ENCODE measurements at regions not wholly inside any gene's neighbourhood (a gene's known extent, or its start where the extent isn't known, plus 50 kb on each side); places are given as distances from the start of the nearest gene placed in this dataset.

GRCh38 chr6:43940393-43941087 lies 170.5 kb downstream of the VEGFA start:
- Histone ChIP-seq H3K4me1 (ENCODE audit: control insufficient read depth, insufficient read depth, low read length) (peaks cover 14% of the 10 kb centered on the region), H3K4me3 (ENCODE audit: low read length) (no peak overlapping the region), H3K36me3 (ENCODE audit: control insufficient read depth, insufficient read depth, low read length) (no peaks in the 10 kb centered on the region), H3K9me3 (replicated peaks; ENCODE audit: control insufficient read depth, low read depth, low read length) (peaks cover 10% of the 10 kb centered on the region), H3K27me3 (ENCODE audit: control insufficient read depth, insufficient read depth, low read length) (no peaks in the 10 kb centered on the region), H3K27ac (ENCODE audit: low read length) (no peak overlapping the region)
- no peak for DNase-seq
- 81% methylated on average over 3 of the region's 10 CpGs for WGBS (ENCODE audit: insufficient coverage)

DNA sequence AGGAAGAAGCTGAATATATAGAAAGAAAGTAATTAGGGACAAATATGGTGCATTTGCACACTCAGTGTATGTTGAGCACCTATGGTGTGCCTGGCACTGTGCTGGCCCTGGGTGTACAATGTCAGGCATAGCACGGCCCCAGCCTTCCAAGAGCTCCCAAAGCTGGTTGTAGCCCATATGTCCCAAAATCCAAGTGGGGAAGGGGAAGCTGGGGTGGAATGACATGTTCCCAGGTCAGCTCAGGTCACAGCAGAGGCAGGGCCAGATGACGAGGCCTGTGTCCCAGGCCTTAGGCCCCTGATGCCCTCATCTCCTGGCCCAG lies 170.0 kb downstream of the VEGFA start:
- 73% methylated on average over 2 of the region's 2 CpGs for WGBS (ENCODE audit: insufficient coverage)
- H3K27me3 ChIP-seq (ENCODE audit: control insufficient read depth, insufficient read depth, low read length), result no peaks in the 10 kb centered on the region
- peaks cover 7% of the 10 kb centered on the region for H3K9me3 ChIP-seq (replicated peaks; ENCODE audit: control insufficient read depth, low read depth, low read length)
- H3K27ac ChIP-seq (ENCODE audit: low read length), result no peak overlapping the region
- H3K4me3 ChIP-seq (ENCODE audit: low read length), result no peak overlapping the region
- DNase-seq, result no peak
- H3K36me3 ChIP-seq (ENCODE audit: control insufficient read depth, insufficient read depth, low read length), result no peaks in the 10 kb centered on the region
- H3K4me1 ChIP-seq (ENCODE audit: control insufficient read depth, insufficient read depth, low read length), result peaks cover 12% of the 10 kb centered on the region

DNA sequence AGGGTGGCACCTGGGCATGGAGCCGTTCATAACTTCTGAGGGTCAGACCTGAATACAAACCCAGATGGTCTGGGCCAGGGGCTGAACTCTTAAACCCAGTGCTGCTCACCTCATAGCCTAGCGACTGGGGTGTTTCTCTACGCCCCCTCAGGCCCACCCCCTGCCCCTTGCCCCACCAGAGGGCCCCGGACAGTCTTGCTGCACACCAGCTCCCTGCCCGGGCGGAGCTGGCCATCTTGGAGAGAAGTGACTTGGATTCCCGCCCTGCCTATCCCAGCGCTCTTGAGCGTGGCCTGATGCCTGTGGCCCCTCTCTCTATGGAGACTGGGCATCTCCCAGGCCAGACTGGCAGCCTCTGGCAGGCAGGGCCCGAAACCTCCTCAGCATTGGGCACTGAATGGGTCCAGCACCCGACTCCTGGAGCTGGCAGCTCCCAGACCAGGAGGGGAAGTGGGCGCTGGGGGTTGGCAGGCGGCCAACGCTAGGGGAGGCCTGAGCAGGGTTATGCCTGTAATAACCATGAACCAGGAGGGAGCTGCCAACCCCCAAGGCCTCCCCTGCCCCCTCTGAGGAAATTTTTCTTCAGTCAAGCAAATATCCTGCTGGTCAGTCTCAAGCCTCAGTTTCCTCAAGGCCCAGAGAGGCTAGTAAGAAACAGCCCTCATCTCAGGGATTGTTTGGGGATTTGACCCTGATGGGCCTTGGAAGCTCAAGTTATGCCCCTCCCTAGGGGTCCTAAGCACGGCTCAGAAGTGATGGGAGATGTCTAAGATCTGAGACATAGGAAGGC lies 169.5 kb downstream of the VEGFA start:
- H3K4me3 ChIP-seq (ENCODE audit: low read length), result no peak overlapping the region
- H3K27me3 ChIP-seq (ENCODE audit: control insufficient read depth, insufficient read depth, low read length), result no peaks in the 10 kb centered on the region
- H3K4me1 ChIP-seq (ENCODE audit: control insufficient read depth, insufficient read depth, low read length), result peaks cover 11% of the 10 kb centered on the region
- no peak for DNase-seq
- no peak overlapping the region for H3K27ac ChIP-seq (ENCODE audit: low read length)
- H3K9me3 ChIP-seq (replicated peaks; ENCODE audit: control insufficient read depth, low read depth, low read length), result peaks cover 2% of the 10 kb centered on the region
- H3K36me3 ChIP-seq (ENCODE audit: control insufficient read depth, insufficient read depth, low read length), result no peaks in the 10 kb centered on the region
- 82% methylated on average over 12 of the region's 15 CpGs for WGBS (ENCODE audit: insufficient coverage)

DNA sequence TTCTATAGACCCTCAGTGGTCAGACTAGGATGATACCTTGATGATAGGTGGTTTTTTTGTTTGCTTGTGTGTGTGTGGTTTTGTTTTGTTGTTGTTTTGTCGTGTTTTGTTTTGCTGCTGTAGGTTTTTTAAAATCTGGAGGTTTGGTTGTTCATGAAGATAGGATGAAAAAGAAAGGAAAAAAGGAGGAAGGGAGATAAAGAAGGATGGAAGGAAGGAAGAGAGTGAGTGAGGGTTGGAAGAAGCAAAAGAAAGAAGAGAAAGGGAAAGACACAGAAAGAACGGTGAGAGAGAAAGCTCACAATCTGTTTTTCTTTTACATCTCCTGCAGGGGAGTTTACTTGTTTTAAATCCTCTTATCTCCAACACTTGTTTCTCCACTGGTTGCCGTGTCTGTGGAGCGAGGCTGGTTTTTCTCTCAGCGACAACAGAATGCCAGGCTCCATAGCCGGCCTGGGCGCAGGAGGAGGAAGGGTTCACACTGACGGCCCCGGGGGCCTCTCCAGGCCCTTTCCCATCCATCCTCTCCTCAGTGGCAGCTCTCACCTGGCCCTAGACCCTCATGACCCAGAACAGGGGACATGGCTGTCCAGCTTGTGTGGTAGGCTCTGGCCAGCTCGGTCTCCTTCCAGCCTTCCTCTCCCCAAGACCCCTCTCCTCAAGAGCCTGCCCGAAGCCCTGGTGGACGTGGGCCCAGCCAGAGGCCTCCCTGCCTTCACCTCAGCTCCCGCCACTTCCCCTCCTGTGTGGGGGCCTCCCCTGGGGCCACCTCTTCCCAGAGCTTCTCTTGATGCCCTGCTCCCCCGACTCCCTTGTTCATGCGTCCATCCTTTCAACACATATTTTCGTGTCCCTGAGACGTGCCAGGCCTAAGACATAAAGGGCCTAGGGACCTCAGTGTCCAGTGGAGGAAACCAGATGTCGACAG lies 168.4 kb downstream of the VEGFA start:
- H3K4me3 ChIP-seq (ENCODE audit: low read length), result no peak overlapping the region
- H3K4me1 ChIP-seq (ENCODE audit: control insufficient read depth, insufficient read depth, low read length), result peaks cover 9% of the 10 kb centered on the region
- WGBS (ENCODE audit: insufficient coverage), result 74% methylated on average over 12 of the region's 18 CpGs
- H3K27ac ChIP-seq (ENCODE audit: low read length), result no peak overlapping the region
- H3K27me3 ChIP-seq (ENCODE audit: control insufficient read depth, insufficient read depth, low read length), result no peaks in the 10 kb centered on the region
- DNase-seq, result no peak
- no peaks in the 10 kb centered on the region for H3K36me3 ChIP-seq (ENCODE audit: control insufficient read depth, insufficient read depth, low read length)
- H3K9me3 ChIP-seq (replicated peaks; ENCODE audit: control insufficient read depth, low read depth, low read length), result no peaks in the 10 kb centered on the region

- Histone ChIP-seq H3K27ac (ENCODE audit: low read length) (no peak overlapping the region), H3K27me3 (ENCODE audit: control insufficient read depth, insufficient read depth, low read length) (no peaks in the 10 kb centered on the region), H3K9me3 (replicated peaks; ENCODE audit: control insufficient read depth, low read depth, low read length) (no peaks in the 10 kb centered on the region), H3K36me3 (ENCODE audit: control insufficient read depth, insufficient read depth, low read length) (no peaks in the 10 kb centered on the region), H3K4me3 (ENCODE audit: low read length) (no peak overlapping the region), H3K4me1 (ENCODE audit: control insufficient read depth, insufficient read depth, low read length) (peaks cover 14% of the 10 kb centered on the region)
- WGBS (ENCODE audit: insufficient coverage), result 83% methylated on average over 4 of the region's 7 CpGs
- DNase-seq, result no peak
Observed at GRCh38 chr6:43937236-43938177, 167.5 kb downstream of the VEGFA start.

DNA sequence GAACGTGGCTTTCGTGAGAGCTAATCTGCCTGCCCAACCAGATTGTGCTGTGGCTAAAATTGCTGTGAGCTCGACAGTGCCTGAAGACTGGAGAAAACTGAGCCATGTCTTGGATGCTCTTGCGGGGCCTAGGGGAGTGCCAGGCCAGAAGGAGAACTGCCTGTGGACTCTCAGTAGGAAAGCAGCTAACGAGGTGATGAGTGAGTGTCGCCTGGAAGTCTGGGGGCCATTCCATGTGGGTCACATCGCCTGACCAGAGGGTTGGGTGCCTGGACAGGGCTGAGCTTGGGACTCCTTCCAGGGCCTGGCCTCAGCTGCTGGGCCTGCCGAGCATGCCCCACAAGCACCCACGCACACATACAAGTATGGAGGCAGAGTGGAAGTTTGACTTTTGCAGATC lies 166.5 kb downstream of the VEGFA start:
- WGBS (ENCODE audit: insufficient coverage), result 72% methylated on average over 7 of the region's 9 CpGs
- Histone ChIP-seq H3K4me3 (ENCODE audit: low read length) (no peak overlapping the region), H3K36me3 (ENCODE audit: control insufficient read depth, insufficient read depth, low read length) (no peaks in the 10 kb centered on the region), H3K27ac (ENCODE audit: low read length) (no peak overlapping the region), H3K27me3 (ENCODE audit: control insufficient read depth, insufficient read depth, low read length) (no peaks in the 10 kb centered on the region), H3K9me3 (replicated peaks; ENCODE audit: control insufficient read depth, low read depth, low read length) (no peaks in the 10 kb centered on the region), H3K4me1 (ENCODE audit: control insufficient read depth, insufficient read depth, low read length) (peaks cover 10% of the 10 kb centered on the region)
- no peak for DNase-seq

DNA sequence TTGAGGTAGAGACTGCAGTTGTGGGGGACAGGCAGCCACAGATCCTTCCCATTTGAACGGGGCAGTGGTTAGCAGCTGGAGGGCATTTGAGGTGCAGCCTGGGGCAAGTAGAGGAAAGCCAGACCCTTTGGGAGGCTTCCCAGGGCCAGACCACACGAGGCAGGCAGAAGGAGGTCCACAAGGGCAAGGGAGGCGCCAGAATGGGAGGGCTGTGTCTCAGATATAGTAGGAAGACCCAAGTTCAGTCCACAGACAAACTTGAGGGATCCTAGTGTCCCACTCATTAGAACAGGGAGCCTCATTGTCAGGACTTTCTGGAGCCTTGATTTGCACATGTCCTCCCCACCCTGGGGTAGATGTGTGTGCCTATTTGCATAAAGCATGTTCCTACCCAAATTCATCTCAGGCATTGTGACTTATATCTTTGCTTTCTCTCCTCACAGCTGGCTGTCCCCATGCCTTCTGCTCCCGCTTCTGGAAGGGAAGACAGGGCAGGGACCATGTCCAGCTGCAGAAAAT lies 166.0 kb downstream of the VEGFA start:
- DNase-seq, result no peak
- no peak overlapping the region for H3K27ac ChIP-seq (ENCODE audit: low read length)
- peaks cover 10% of the 10 kb centered on the region for H3K4me1 ChIP-seq (ENCODE audit: control insufficient read depth, insufficient read depth, low read length)
- H3K27me3 ChIP-seq (ENCODE audit: control insufficient read depth, insufficient read depth, low read length), result no peaks in the 10 kb centered on the region
- H3K36me3 ChIP-seq (ENCODE audit: control insufficient read depth, insufficient read depth, low read length), result no peaks in the 10 kb centered on the region
- no peak overlapping the region for H3K4me3 ChIP-seq (ENCODE audit: low read length)
- no peaks in the 10 kb centered on the region for H3K9me3 ChIP-seq (replicated peaks; ENCODE audit: control insufficient read depth, low read depth, low read length)
- 48% methylated on average over 3 of the region's 4 CpGs for WGBS (ENCODE audit: insufficient coverage)

DNA sequence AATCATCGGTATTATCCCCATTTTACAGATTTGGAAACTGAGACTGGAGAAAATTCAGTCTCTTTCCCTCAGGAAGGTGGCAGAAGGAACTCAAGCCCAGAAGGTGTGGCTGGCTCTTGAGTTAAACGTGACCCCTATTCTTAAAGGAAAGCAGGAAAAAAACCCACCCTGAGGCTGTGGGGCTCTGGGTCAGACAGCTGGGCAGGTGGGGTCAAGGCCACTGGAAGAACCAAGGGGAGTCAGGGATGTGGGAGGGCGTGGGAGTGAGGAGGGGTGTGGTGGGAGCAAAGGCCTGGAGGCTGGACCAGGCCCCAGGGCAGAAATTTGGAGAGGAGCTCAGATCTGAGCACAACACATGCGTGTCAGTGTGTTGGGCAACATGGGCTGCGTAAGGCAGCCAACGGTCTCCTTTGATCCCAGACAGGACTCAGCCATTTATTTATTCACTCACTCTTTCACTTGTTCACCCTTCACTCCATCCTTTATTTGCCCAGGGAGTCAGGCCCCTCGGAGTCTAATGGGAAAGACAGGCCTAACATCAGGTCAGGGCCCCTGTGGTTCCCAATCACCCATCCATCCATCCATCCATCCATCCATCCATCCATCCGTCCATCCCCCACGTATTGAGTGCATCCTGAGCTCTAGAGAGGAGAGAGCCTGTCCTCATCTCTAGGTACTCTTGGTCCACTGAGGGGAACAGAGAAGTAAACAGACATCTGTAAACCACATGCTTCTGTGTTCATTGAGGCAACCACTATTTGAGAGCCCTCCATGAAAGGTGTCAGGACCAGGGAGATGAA lies 165.0 kb downstream of the VEGFA start:
- no peak for DNase-seq
- Histone ChIP-seq H3K4me3 (ENCODE audit: low read length) (no peak overlapping the region), H3K27ac (ENCODE audit: low read length) (no peak overlapping the region), H3K36me3 (ENCODE audit: control insufficient read depth, insufficient read depth, low read length) (no peaks in the 10 kb centered on the region), H3K27me3 (ENCODE audit: control insufficient read depth, insufficient read depth, low read length) (no peaks in the 10 kb centered on the region), H3K9me3 (replicated peaks; ENCODE audit: control insufficient read depth, low read depth, low read length) (no peaks in the 10 kb centered on the region), H3K4me1 (ENCODE audit: control insufficient read depth, insufficient read depth, low read length) (peaks cover 10% of the 10 kb centered on the region)
- WGBS (ENCODE audit: insufficient coverage), result 71% methylated on average over 5 of the region's 9 CpGs

Data from muscle of leg (tissue), 3 donors.